ENCODE measurements at regions not wholly inside any gene's neighbourhood (a gene's known extent, or its start where the extent isn't known, plus 50 kb on each side); places are given as distances from the start of the nearest gene placed in this dataset.

GRCh38 chr21:38995071-38995669 is 188.1 kb downstream of the PSMG1 start:
- no peak overlapping the region for H3K4me3 ChIP-seq (ENCODE audit: insufficient read depth, low read depth, low read length)
- CTCF ChIA-PET: no interaction called here
- no peak overlapping the region for H2BK5ac ChIP-seq (ENCODE audit: low read depth, low read length, poor library complexity, severe bottlenecking)
- peak overlapping the region; percentile 79 for H2BK120ac ChIP-seq (ENCODE audit: low read depth, low read length)
- H2AFZ ChIP-seq (replicated peaks; ENCODE audit: low read length, poor library complexity): no peak overlapping the region
- H3K9ac ChIP-seq (ENCODE audit: low read depth, low read length): no peak overlapping the region
- peak overlapping the region; percentile 93 for H3K4ac ChIP-seq (ENCODE audit: low read depth, low read length)
- POLR2A ChIA-PET (ENCODE audit: unreplicated experiment): no interaction called here
- no TSS peak for BruUV-seq (replicated peaks)
- H3K4me2 ChIP-seq (ENCODE audit: low read depth, low read length): no peak overlapping the region
- no peaks in the 10 kb centered on the region for H3K79me1 ChIP-seq (ENCODE audit: low read depth in 1 of 2, low read length in 2 of 2)
- H2AK5ac ChIP-seq (ENCODE audit: low read depth, low read length): peak overlapping the region; percentile 83
- no peaks in the 10 kb centered on the region for H3K27me3 ChIP-seq (ENCODE audit: control insufficient read depth, insufficient read depth, low read length)
- H4K91ac ChIP-seq (ENCODE audit: insufficient read depth, low read depth, low read length): peak overlapping the region; percentile 83
- H3K14ac ChIP-seq (replicated peaks; ENCODE audit: low read depth, low read length): peak overlapping the region; percentile 58; the same call in 1 of the 2 replicates
- in situ Hi-C loops (cut with MboI; ENCODE audit: low sequenced_read_pairs) (no loop called here), dilution Hi-C loops (cut with HindIII; ENCODE audit: low sequenced_read_pairs, unreplicated experiment) (no loop called here), intact Hi-C loops (cut with micrococcal nuclease) (no loop called here)
- no peaks in the 10 kb centered on the region for H3K36me3 ChIP-seq (ENCODE audit: control insufficient read depth, insufficient read depth, low read length)
- no peak overlapping the region for H3K27ac ChIP-seq (ENCODE audit: insufficient read depth, low read length)
- H3K56ac ChIP-seq (ENCODE audit: extremely low read depth, insufficient read depth, low read length): no peak overlapping the region
- H3K18ac ChIP-seq (ENCODE audit: low read depth, low read length): peak overlapping the region; percentile 66; the same call in 1 of the 2 replicates
- H4K5ac ChIP-seq (ENCODE audit: low read depth, low read length): no peak overlapping the region; the same call in 1 of the 2 replicates
- H3K4me1 ChIP-seq (ENCODE audit: control insufficient read depth, insufficient read depth, low read length): peaks cover 28% of the 10 kb centered on the region
- peak overlapping the region; percentile 95; the same call in 2 of the 3 replicates for H2BK15ac ChIP-seq (ENCODE audit: low read depth, low read length)
- no peak overlapping the region for H3K23ac ChIP-seq (ENCODE audit: low read depth, low read length)
- peak overlapping the region; percentile 93; the same call in 1 of the 2 replicates for H2BK20ac ChIP-seq (ENCODE audit: low read depth, low read length)
- no peak overlapping the region for H2AK9ac ChIP-seq (replicated peaks; ENCODE audit: low read depth, low read length, poor library complexity)
- H3K9me3 ChIP-seq (ENCODE audit: control insufficient read depth, insufficient read depth, low read length): no peaks in the 10 kb centered on the region
- no peaks in the 10 kb centered on the region for H4K20me1 ChIP-seq (ENCODE audit: insufficient read depth, low read length)
- TF ChIP-seq POLR2A (IDR thresholded peaks at IDR 0.05; ENCODE audit: low read depth, low read length) (no peak), CHD1 (IDR thresholded peaks at IDR 0.05; ENCODE audit: low read depth, low read length) (no peak), BHLHE40 (IDR thresholded peaks at IDR 0.05; ENCODE audit: low read depth, low read length) (no peak), MXI1 (IDR thresholded peaks at IDR 0.05; ENCODE audit: borderline replicate concordance, low read depth, low read length) (no peak), CTCF (conservative IDR thresholded peaks at IDR 0.05; ENCODE audit: low read depth, low read length) (no peak), CEBPB (IDR thresholded peaks at IDR 0.05; ENCODE audit: low read depth, low read length) (no peak), USF2 (IDR thresholded peaks at IDR 0.05; ENCODE audit: low read depth, low read length) (no peak), ELK1 (IDR thresholded peaks at IDR 0.05; ENCODE audit: borderline replicate concordance, low read depth, low read length) (no peak), RFX5 (IDR thresholded peaks at IDR 0.05; ENCODE audit: low read depth, low read length) (no peak), NFE2L2 (IDR thresholded peaks at IDR 0.05; ENCODE audit: low read depth, low read length) (no peak), MAFK (IDR thresholded peaks at IDR 0.05; ENCODE audit: low read depth, low read length) (no peak), RAD21 (IDR thresholded peaks at IDR 0.05; ENCODE audit: low read length) (no peak), FOS (IDR thresholded peaks at IDR 0.05; ENCODE audit: low read depth, low read length) (no peak), SMC3 (IDR thresholded peaks at IDR 0.05; ENCODE audit: low read depth, low read length) (no peak), RCOR1 (IDR thresholded peaks at IDR 0.05; ENCODE audit: insufficient replicate concordance, low read length) (no peak), MAZ (IDR thresholded peaks at IDR 0.05; ENCODE audit: borderline replicate concordance, low read depth, low read length) (no peak)
- H3K9me1 ChIP-seq (ENCODE audit: insufficient read depth, low read length): peaks cover 26% of the 10 kb centered on the region
- H4K8ac ChIP-seq (ENCODE audit: low read depth in 2 of 2, low read length in 2 of 2): no peak overlapping the region; a peak in 2 of 4 replicates
- DNase-seq (no peak), ATAC-seq (ENCODE audit: low read depth) (no peak)
- WGBS, 2 experiments (ENCODE audit: extremely low coverage in 2 of 2, insufficient read length in 1 of 2): 92% methylated on average over 4 of the region's 13 CpGs; no CpG with 5 or more reads in 1 of the 2 experiments
